T47D (cell line): ENCODE measurements at regions not wholly inside any gene's neighbourhood (a gene's known extent, or its start where the extent isn't known, plus 50 kb on each side); places are given as distances from the start of the nearest gene placed in this dataset.
"Not testable (repeated sequence)": the region's sequence is repeated elsewhere in the genome, so short reads cannot be mapped to it uniquely, and the experiment has no call there.

Experiments used
- DNase-seq, 2 experiments: peaks; one replicate each; pipeline versions ENCODE4 v3.0.0 to v3.0.0-alpha.2; 2011 to 2012; ENCODE audit warnings: low read depth in 1 of 2, low spot score in 1 of 2
- JUND ChIP-seq: IDR thresholded peaks from 2 replicates; pipeline ENCODE4 v1.6.1; 2012; ENCODE audit warnings: low read depth
- in situ Hi-C: cut with HindIII; loops from 2 replicates; pipeline ENCODE4 v1.10.0; 2016; ENCODE audit warnings: low sequenced_read_pairs, low pct_unique_long_range_greater_than_20kb

DNA sequence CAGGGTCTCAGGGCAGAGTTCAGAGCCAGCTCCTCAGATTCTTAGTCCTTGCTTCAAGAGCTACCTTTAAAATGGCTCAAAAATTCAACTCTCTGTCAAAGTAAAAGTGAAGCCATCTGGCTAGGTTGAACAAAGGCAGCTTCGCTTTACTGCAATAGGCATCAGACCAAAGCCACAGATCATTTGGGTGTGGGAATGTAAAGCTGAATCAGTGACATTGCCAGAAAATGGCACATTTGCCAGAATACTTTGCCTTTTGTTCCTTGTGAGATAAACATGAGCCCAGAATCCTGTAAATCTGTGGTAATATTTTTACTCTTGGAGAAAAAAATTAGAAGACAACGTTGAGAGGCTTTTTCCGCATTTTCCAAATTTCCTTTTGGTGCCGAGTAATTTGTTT is 210.5 kb downstream of the PALM2AKAP2 start:
- TF ChIP-seq JUND, result no peak
- DNase-seq, result no peak
- in situ Hi-C loops, result no loop called here

DNA sequence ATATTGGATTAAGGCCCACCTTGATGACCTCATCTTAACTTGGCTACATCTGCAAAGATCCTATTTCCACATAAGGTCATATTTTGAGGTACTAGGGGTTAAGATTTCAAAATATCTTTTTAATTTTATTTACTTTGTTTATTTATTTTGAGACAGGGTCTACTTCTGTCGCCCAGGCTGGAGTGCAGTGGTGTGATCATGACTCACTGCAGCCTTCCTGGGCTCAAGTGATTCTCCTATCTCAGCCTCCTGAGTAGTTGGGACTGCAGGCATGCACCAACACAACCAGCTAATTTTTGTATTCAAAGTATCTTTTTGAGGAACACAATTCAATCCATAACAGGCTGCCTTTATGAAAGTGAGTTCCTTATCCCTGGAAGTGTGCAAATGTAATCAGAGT is 212.3 kb downstream of the PALM2AKAP2 start:
- in situ Hi-C loops, result no loop called here
- DNase-seq, result no peak
- no peak for TF ChIP-seq JUND

DNA sequence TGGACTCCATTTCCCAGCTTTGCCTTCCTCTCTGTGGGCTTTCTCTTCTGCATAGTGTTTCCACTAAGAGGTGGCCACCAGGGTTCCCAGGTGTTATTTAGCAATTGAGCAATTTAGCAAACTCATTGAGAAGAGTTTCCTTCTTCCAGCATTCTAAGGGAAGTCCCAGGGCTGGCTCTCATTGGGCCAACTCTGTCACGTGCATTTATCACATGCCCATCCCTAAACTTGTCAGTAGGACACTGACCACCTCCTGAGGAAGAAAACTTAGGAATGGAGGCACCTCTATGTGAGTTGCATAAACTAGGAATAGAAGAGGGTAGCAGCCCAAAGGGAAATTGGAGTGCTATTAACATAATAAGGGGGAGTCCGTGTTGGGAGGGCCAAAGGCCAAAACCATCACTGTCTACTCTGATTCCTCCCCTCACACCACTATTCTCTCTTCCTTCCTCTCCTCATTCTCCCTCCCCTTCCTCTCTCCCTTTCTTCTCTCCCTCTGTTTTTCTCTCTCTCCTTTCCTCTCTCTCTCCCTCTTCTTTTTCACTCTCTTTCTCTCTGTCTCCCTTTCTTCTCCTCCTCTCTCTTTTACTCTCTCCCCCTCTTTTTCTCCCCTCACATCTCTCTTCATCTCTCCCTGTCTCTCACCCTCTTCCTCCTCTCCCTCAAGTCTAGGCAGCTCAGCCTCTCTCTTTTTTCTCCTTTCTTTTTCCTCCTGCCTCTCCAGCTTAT is 213.4 kb downstream of the PALM2AKAP2 start:
- in situ Hi-C loops, result no loop called here
- no peak for TF ChIP-seq JUND
- no peak for DNase-seq

GRCh38 chr9:109994141-109994540 is 213.8 kb downstream of the C9orf152 start:
- no peak for TF ChIP-seq JUND
- no peak for DNase-seq
- in situ Hi-C loops, result no loop called here

DNA sequence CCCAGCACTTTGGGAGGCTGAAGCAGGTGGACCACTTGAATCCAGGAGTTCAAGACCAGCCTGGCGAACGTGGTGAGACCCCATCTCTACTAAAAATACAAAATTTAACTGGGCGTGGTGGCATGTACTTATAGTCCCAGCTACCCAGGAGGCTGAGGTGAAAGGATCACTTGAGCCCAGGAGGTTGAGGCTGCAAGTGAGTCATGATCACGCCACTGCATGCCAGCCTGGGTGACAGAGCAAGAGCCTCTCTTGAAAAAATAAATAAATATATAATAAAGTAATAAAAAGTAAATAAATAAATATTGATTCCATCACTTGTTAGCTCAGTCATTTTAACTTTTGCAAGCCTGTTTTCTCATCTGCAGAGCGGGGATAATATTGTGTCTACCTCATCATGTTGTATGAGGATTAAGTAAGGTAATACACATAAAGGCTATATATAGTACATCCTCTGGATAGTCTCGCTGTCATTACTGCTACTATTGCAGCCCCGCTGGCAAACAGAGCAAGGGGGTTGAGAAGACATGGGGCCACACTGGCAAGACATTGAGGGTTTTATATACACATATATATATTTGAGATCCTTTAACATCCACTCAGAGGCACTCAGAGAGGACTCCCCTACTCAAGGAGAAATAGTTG is 210.9 kb downstream of the C9orf152 start:
- no peak for TF ChIP-seq JUND
- DNase-seq, result no peak
- in situ Hi-C loops, result no loop called here

GRCh38 chr9:109997682-109998081 is 210.3 kb downstream of the C9orf152 start:
- in situ Hi-C loops, result no loop called here

GRCh38 chr9:110005521-110005920 is 202.4 kb downstream of the C9orf152 start:
- in situ Hi-C loops, DNase-seq: not testable (repeated sequence)

More at GRCh38 chr9:109997682-109998081, 210.3 kb downstream of the C9orf152 start:
- DNase-seq, result no peak
- TF ChIP-seq JUND, result no peak

DNA sequence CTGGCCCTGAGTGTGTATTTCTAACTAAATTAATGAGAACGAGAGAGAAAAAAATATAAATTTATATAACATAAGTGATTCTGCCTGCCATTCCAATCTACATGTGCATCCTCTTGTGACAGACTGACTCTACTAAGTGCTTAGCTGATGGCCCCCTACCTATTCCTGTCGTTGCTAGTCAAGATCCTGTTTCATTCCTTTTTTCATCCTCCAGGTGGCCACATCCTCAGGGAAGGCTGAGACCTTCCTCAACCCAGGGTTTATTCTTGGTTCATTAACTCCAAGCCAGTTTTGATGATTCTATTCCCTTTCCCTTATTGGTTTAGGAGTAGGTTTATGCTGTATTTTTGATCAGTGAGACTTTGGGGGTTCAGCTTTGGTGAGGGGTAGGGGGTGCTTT is 201.3 kb downstream of the C9orf152 start:
- in situ Hi-C loops, result no loop called here
- TF ChIP-seq JUND, result no peak
- peak in 1 of 2 experiments; percentile 23 for DNase-seq

- in situ Hi-C loops, result no loop called here
Observed at GRCh38 chr9:110007477-110008270, 200.3 kb downstream of the C9orf152 start.

GRCh38 chr9:110008663-110009062 is 199.3 kb downstream of the C9orf152 start:
- TF ChIP-seq JUND, result no peak
- in situ Hi-C loops, result no loop called here
- DNase-seq, result no peak

More at GRCh38 chr9:110007477-110008270, 200.3 kb downstream of the C9orf152 start:
- peak in 1 of 2 experiments; percentile 57 for DNase-seq
- no peak for TF ChIP-seq JUND

- in situ Hi-C loops, result no loop called here
- DNase-seq, result no peak
- no peak for TF ChIP-seq JUND
Observed at GRCh38 chr9:110011628-110012320, 196.2 kb downstream of the C9orf152 start.

DNA sequence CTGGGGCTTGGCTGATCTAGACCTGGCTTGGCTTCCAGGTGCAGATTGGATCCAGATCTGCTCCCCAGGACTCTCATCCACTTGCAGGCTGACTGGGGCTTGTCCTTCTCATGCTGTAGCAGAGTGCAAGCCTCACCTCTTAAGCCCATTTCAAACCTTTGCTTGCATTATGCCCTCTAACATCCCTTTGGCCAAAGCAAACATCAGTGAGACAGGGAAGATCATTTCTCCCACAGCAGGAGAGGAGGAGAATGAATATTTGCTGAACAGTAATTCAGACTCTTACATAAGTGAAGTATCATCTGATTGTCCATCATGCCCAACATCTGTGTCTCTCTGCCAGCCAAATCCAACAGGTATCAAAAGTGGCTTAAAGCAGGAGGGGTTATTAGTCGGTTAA is 194.9 kb downstream of the C9orf152 start:
- DNase-seq, result no peak

More for the DNA sequence above, 194.9 kb downstream of the C9orf152 start:
- no peak for TF ChIP-seq JUND
- in situ Hi-C loops, result no loop called here
